GM18511 (cell line): ENCODE measurements at regions not wholly inside any gene's neighbourhood (a gene's known extent, or its start where the extent isn't known, plus 50 kb on each side); places are given as distances from the start of the nearest gene placed in this dataset.

ENCODE experiments used
- ATAC-seq: cut with Tn5 transposase; IDR thresholded peaks from one replicate; pipeline ENCODE4 v1.9.1; 2021; ENCODE audit warnings: mild to moderate bottlenecking, moderate library complexity; ENCODE audit not compliant: unreplicated experiment

GRCh38 chr13:95352486-95352885, 51.2 kb upstream of the ABCC4 start:
- ATAC-seq = no peak

- ATAC-seq = no peak
Observed at GRCh38 chr13:95354156-95354555, 52.9 kb upstream of the ABCC4 start.

- no peak for ATAC-seq
Observed at GRCh38 chr13:95354680-95355487, 53.6 kb upstream of the ABCC4 start.

GRCh38 chr13:95355494-95355893, 54.2 kb upstream of the ABCC4 start:
- ATAC-seq = no peak

- ATAC-seq = no peak
Observed at GRCh38 chr13:95356916-95357315, 55.7 kb upstream of the ABCC4 start.

- ATAC-seq = no peak
Observed at GRCh38 chr13:95357875-95358274, 56.6 kb upstream of the ABCC4 start.

- ATAC-seq = no peak
Observed at GRCh38 chr13:95360052-95360451, 58.8 kb upstream of the ABCC4 start.

GRCh38 chr13:95360464-95361097, 59.3 kb upstream of the ABCC4 start:
- no peak for ATAC-seq

- no peak for ATAC-seq
Observed at GRCh38 chr13:95361686-95362085, 60.4 kb upstream of the ABCC4 start.

GRCh38 chr13:95362666-95363065, 61.4 kb upstream of the ABCC4 start:
- no peak for ATAC-seq

- ATAC-seq = no peak
Observed at GRCh38 chr13:95367309-95367843, 66.1 kb upstream of the ABCC4 start.

GRCh38 chr13:95368998-95369397, 67.7 kb upstream of the ABCC4 start:
- no peak for ATAC-seq

- ATAC-seq = no peak
Observed at GRCh38 chr13:95375706-95376105, 74.5 kb upstream of the ABCC4 start.

- ATAC-seq = no peak
Observed at GRCh38 chr13:95378603-95379002, 77.4 kb upstream of the ABCC4 start.

GRCh38 chr13:95380468-95381211, 79.4 kb upstream of the ABCC4 start:
- peak; percentile 87 for ATAC-seq

- no peak for ATAC-seq
Observed at GRCh38 chr13:95381212-95381527, 79.9 kb upstream of the ABCC4 start.

GRCh38 chr13:95382411-95382810, 81.2 kb upstream of the ABCC4 start:
- ATAC-seq = no peak

- ATAC-seq = no peak
Observed at GRCh38 chr13:95382916-95383315, 81.7 kb upstream of the ABCC4 start.

- no peak for ATAC-seq
Observed at GRCh38 chr13:95385373-95385772, 84.1 kb upstream of the ABCC4 start.

- no peak for ATAC-seq
Observed at GRCh38 chr13:95385798-95386197, 84.5 kb upstream of the ABCC4 start.

- no peak for ATAC-seq
Observed at GRCh38 chr13:95386370-95386769, 85.1 kb upstream of the ABCC4 start.

- ATAC-seq = no peak
Observed at GRCh38 chr13:95387733-95388207, 86.5 kb upstream of the ABCC4 start.
